ENCODE measurements at regions not wholly inside any gene's neighbourhood (a gene's known extent, or its start where the extent isn't known, plus 50 kb on each side); places are given as distances from the start of the nearest gene placed in this dataset.
A peak's percentile ranks its signal among the peaks of the same experiment; 100 is the strongest.

DNA sequence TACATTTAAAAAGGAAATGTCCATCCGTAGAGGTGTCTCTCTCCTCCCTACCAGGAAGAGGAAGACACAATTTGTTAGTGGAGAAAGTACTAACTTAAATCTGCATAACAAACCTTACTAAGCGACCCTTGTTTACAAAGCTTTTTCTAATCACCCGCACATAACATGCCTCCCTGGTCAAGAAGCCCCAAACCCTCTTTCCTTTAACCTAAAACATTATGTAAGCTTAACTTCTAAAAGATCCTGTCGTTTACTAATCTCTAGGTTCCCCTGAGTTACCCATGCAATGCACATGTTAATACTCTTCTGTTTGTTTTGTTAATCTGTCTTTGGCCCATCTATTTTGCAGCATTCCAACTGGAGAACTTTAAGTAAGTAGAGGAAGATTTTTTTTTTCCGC is 630.3 kb upstream of the NRXN1 start:
- Histone ChIP-seq H3K79me2 (ENCODE audit: low read length) (no peaks in the 10 kb centered on the region), H2AFZ (ENCODE audit: low read length) (no peak overlapping the region), H3K4me2 (ENCODE audit: low read depth, low read length, poor library complexity, severe bottlenecking) (no peak overlapping the region), H3K9ac (ENCODE audit: low read length) (no peak overlapping the region), H3K9me2 (replicated peaks; ENCODE audit: insufficient read depth, low read length) (no peaks in the 10 kb centered on the region), H3K27me3 (ENCODE audit: low read length) (no peaks in the 10 kb centered on the region), H3K4me3 (ENCODE audit: low read length) (no peak overlapping the region), H3K9me3 (ENCODE audit: low read length) (peaks cover 19% of the 10 kb centered on the region), H3K36me3 (ENCODE audit: insufficient read depth, low read length) (no peaks in the 10 kb centered on the region), H4K20me1 (ENCODE audit: insufficient read depth, low read depth, low read length) (no peaks in the 10 kb centered on the region), H3K4me1 (ENCODE audit: low read length) (no peaks in the 10 kb centered on the region), H3K27ac (ENCODE audit: low read length) (no peak overlapping the region)
- DNase-seq = no peak

DNA sequence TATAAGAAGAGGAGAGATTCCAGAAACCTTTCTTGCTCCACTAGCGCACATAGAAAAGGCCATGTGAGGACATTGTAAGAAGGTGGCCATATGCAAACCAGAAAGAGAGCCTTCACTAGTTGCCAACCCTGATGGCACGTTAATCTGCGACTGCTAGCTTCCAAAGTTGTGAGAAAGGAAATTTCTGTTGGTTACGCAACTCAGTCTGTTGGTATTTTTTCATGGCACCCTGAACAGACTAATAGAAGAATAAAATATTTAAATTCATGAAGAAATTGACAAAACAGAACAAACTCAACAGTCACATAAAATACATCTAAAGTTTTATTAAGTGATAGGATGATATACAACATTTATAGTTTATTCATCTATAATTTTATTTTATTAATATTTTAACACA is 625.9 kb upstream of the NRXN1 start:
- H2AFZ ChIP-seq (ENCODE audit: low read length) = no peak overlapping the region
- no peak overlapping the region for H3K9ac ChIP-seq (ENCODE audit: low read length)
- no peaks in the 10 kb centered on the region for H4K20me1 ChIP-seq (ENCODE audit: insufficient read depth, low read depth, low read length)
- no peak overlapping the region for H3K27ac ChIP-seq (ENCODE audit: low read length)
- no peaks in the 10 kb centered on the region for H3K4me1 ChIP-seq (ENCODE audit: low read length)
- no peak for DNase-seq
- H3K9me2 ChIP-seq (replicated peaks; ENCODE audit: insufficient read depth, low read length) = no peaks in the 10 kb centered on the region
- no peak overlapping the region for H3K4me2 ChIP-seq (ENCODE audit: low read depth, low read length, poor library complexity, severe bottlenecking)
- no peaks in the 10 kb centered on the region for H3K36me3 ChIP-seq (ENCODE audit: insufficient read depth, low read length)
- no peak overlapping the region for H3K4me3 ChIP-seq (ENCODE audit: low read length)
- no peaks in the 10 kb centered on the region for H3K27me3 ChIP-seq (ENCODE audit: low read length)
- no peaks in the 10 kb centered on the region for H3K79me2 ChIP-seq (ENCODE audit: low read length)
- H3K9me3 ChIP-seq (ENCODE audit: low read length) = peaks cover 16% of the 10 kb centered on the region

- Histone ChIP-seq H3K9me3 (ENCODE audit: low read length) (peaks cover 6% of the 10 kb centered on the region; the same call in 1 of the 2 replicates), H3K9ac (ENCODE audit: low read length) (no peak overlapping the region), H3K79me2 (ENCODE audit: low read length) (no peaks in the 10 kb centered on the region), H2AFZ (ENCODE audit: low read length) (no peak overlapping the region), H3K4me2 (ENCODE audit: low read depth, low read length, poor library complexity, severe bottlenecking) (no peak overlapping the region), H4K20me1 (ENCODE audit: insufficient read depth, low read depth, low read length) (no peaks in the 10 kb centered on the region), H3K27me3 (ENCODE audit: low read length) (no peaks in the 10 kb centered on the region), H3K4me3 (ENCODE audit: low read length) (0 out of 2 replicates have a peak overlapping the region, but pooled peaks have one; percentile 18), H3K9me2 (replicated peaks; ENCODE audit: insufficient read depth, low read length) (no peaks in the 10 kb centered on the region), H3K36me3 (ENCODE audit: insufficient read depth, low read length) (no peaks in the 10 kb centered on the region), H3K4me1 (ENCODE audit: low read length) (peaks cover 9% of the 10 kb centered on the region), H3K27ac (ENCODE audit: low read length) (no peak overlapping the region)
- no peak for DNase-seq
These were observed 618.8 kb upstream of the NRXN1 start for GRCh38 chr2:51650769-51651168.

- Histone ChIP-seq H3K4me1 (ENCODE audit: low read length) (peaks cover 9% of the 10 kb centered on the region), H3K9ac (ENCODE audit: low read length) (no peak overlapping the region), H3K79me2 (ENCODE audit: low read length) (no peaks in the 10 kb centered on the region), H2AFZ (ENCODE audit: low read length) (no peak overlapping the region), H3K27me3 (ENCODE audit: low read length) (no peaks in the 10 kb centered on the region), H3K9me3 (ENCODE audit: low read length) (peaks cover 3% of the 10 kb centered on the region; the same call in 1 of the 2 replicates), H3K27ac (ENCODE audit: low read length) (no peak overlapping the region), H3K4me2 (ENCODE audit: low read depth, low read length, poor library complexity, severe bottlenecking) (no peak overlapping the region), H4K20me1 (ENCODE audit: insufficient read depth, low read depth, low read length) (no peaks in the 10 kb centered on the region), H3K4me3 (ENCODE audit: low read length) (no peak overlapping the region), H3K9me2 (replicated peaks; ENCODE audit: insufficient read depth, low read length) (no peaks in the 10 kb centered on the region), H3K36me3 (ENCODE audit: insufficient read depth, low read length) (no peaks in the 10 kb centered on the region)
- no peak for DNase-seq
These were observed 617.4 kb upstream of the NRXN1 start for GRCh38 chr2:51649366-51649765.

GRCh38 chr2:51638811-51639210 is 606.9 kb upstream of the NRXN1 start:
- H3K9ac ChIP-seq (ENCODE audit: low read length) = no peak overlapping the region
- H3K4me3 ChIP-seq (ENCODE audit: low read length) = no peak overlapping the region
- no peak overlapping the region for H2AFZ ChIP-seq (ENCODE audit: low read length)
- H3K27me3 ChIP-seq (ENCODE audit: low read length) = no peaks in the 10 kb centered on the region
- no peak for DNase-seq
- no peak overlapping the region for H3K4me2 ChIP-seq (ENCODE audit: low read depth, low read length, poor library complexity, severe bottlenecking)
- peaks cover 4% of the 10 kb centered on the region; the same call in 1 of the 2 replicates for H3K9me3 ChIP-seq (ENCODE audit: low read length)
- no peak overlapping the region for H3K27ac ChIP-seq (ENCODE audit: low read length)
- no peaks in the 10 kb centered on the region for H3K9me2 ChIP-seq (replicated peaks; ENCODE audit: insufficient read depth, low read length)
- H3K79me2 ChIP-seq (ENCODE audit: low read length) = no peaks in the 10 kb centered on the region
- no peaks in the 10 kb centered on the region for H4K20me1 ChIP-seq (ENCODE audit: insufficient read depth, low read depth, low read length)
- H3K4me1 ChIP-seq (ENCODE audit: low read length) = no peaks in the 10 kb centered on the region
- no peaks in the 10 kb centered on the region for H3K36me3 ChIP-seq (ENCODE audit: insufficient read depth, low read length)

DNA sequence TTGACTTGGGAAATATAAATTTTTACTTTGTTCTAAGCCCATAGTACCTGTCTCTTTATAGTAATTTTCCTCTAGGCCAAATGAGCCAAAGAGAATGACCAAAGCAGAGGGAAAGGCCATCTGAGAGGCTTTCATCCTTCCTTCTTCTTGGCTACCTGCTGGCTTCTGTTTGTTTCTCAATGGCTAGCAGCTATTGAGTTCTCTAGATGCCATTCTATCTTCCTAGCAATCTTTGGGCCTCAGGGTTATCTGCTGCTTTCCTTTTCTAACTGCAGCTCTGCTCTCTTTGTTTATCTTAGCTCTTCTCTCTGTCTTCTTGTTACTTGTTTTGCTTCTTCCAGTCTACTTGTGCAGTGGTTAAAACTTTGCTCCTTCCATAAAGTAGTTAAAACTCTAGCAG is 601.1 kb upstream of the NRXN1 start:
- H3K9me2 ChIP-seq (replicated peaks; ENCODE audit: insufficient read depth, low read length) = no peaks in the 10 kb centered on the region
- no peak overlapping the region for H2AFZ ChIP-seq (ENCODE audit: low read length)
- H3K4me1 ChIP-seq (ENCODE audit: low read length) = no peaks in the 10 kb centered on the region
- H3K4me3 ChIP-seq (ENCODE audit: low read length) = no peak overlapping the region
- H3K27ac ChIP-seq (ENCODE audit: low read length) = no peak overlapping the region
- no peaks in the 10 kb centered on the region for H3K36me3 ChIP-seq (ENCODE audit: insufficient read depth, low read length)
- no peaks in the 10 kb centered on the region for H3K79me2 ChIP-seq (ENCODE audit: low read length)
- H4K20me1 ChIP-seq (ENCODE audit: insufficient read depth, low read depth, low read length) = no peaks in the 10 kb centered on the region
- no peak overlapping the region for H3K9ac ChIP-seq (ENCODE audit: low read length)
- DNase-seq = no peak
- H3K4me2 ChIP-seq (ENCODE audit: low read depth, low read length, poor library complexity, severe bottlenecking) = no peak overlapping the region
- H3K9me3 ChIP-seq (ENCODE audit: low read length) = peaks cover 4% of the 10 kb centered on the region; the same call in 1 of the 2 replicates
- no peaks in the 10 kb centered on the region for H3K27me3 ChIP-seq (ENCODE audit: low read length)

DNA sequence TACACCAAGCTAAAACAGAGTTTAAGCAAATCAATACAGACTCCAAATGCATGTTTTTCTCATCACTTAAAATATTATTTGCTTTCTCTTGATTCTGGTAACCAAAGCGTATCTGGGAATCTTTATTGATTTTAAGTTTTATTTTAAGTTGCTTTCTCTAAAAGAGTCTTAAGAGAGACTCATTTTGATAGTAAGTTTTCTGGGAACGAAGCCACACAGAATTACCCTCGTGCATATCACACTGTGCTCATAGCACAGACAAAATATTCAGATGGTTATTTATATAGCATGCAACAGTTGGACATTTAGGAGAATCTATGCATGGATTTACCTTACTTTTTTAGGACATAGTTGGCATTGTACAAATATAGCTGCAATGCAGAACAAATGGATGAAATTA is 597.5 kb upstream of the NRXN1 start:
- Histone ChIP-seq H3K79me2 (ENCODE audit: low read length) (no peaks in the 10 kb centered on the region), H2AFZ (ENCODE audit: low read length) (no peak overlapping the region), H3K9ac (ENCODE audit: low read length) (no peak overlapping the region), H3K9me3 (ENCODE audit: low read length) (no peaks in the 10 kb centered on the region; the same call in 1 of the 2 replicates), H3K4me1 (ENCODE audit: low read length) (no peaks in the 10 kb centered on the region), H3K36me3 (ENCODE audit: insufficient read depth, low read length) (no peaks in the 10 kb centered on the region), H3K27me3 (ENCODE audit: low read length) (no peaks in the 10 kb centered on the region), H4K20me1 (ENCODE audit: insufficient read depth, low read depth, low read length) (no peaks in the 10 kb centered on the region), H3K9me2 (replicated peaks; ENCODE audit: insufficient read depth, low read length) (no peaks in the 10 kb centered on the region), H3K27ac (ENCODE audit: low read length) (no peak overlapping the region), H3K4me2 (ENCODE audit: low read depth, low read length, poor library complexity, severe bottlenecking) (no peak overlapping the region), H3K4me3 (ENCODE audit: low read length) (no peak overlapping the region)
- no peak for DNase-seq

DNA sequence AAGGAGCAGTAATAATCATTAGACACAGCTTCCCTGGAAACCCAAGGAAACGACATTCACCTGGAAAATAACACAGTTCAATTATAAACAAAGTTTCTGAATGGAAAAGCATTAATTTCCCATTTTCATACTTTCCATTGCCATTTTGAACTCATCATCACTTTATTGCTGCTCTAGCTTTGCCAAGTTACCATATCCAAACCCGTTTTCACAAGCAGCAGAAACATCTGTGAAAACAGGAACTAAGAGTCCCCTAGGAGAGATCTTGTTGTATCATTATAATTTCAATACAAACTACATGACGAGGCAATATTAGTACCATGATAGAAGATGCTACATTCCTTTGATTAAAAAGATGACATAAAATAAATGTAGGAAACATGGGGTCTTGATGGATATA is 597.0 kb upstream of the NRXN1 start:
- Histone ChIP-seq H3K36me3 (ENCODE audit: insufficient read depth, low read length) (no peaks in the 10 kb centered on the region), H3K27me3 (ENCODE audit: low read length) (no peaks in the 10 kb centered on the region), H3K27ac (ENCODE audit: low read length) (no peak overlapping the region), H3K9me3 (ENCODE audit: low read length) (no peaks in the 10 kb centered on the region; the same call in 1 of the 2 replicates), H2AFZ (ENCODE audit: low read length) (no peak overlapping the region), H3K9ac (ENCODE audit: low read length) (no peak overlapping the region), H3K4me1 (ENCODE audit: low read length) (no peaks in the 10 kb centered on the region), H3K4me3 (ENCODE audit: low read length) (no peak overlapping the region), H3K9me2 (replicated peaks; ENCODE audit: insufficient read depth, low read length) (no peaks in the 10 kb centered on the region), H3K4me2 (ENCODE audit: low read depth, low read length, poor library complexity, severe bottlenecking) (no peak overlapping the region), H3K79me2 (ENCODE audit: low read length) (no peaks in the 10 kb centered on the region), H4K20me1 (ENCODE audit: insufficient read depth, low read depth, low read length) (no peaks in the 10 kb centered on the region)
- DNase-seq = no peak

GRCh38 chr2:51624995-51625394 is 593.1 kb upstream of the NRXN1 start:
- no peak overlapping the region for H3K9ac ChIP-seq (ENCODE audit: low read length)

More at GRCh38 chr2:51624995-51625394, 593.1 kb upstream of the NRXN1 start:
- Histone ChIP-seq H3K36me3 (ENCODE audit: insufficient read depth, low read length) (no peaks in the 10 kb centered on the region), H3K27me3 (ENCODE audit: low read length) (no peaks in the 10 kb centered on the region), H3K9me2 (replicated peaks; ENCODE audit: insufficient read depth, low read length) (no peaks in the 10 kb centered on the region), H3K4me1 (ENCODE audit: low read length) (no peaks in the 10 kb centered on the region), H3K79me2 (ENCODE audit: low read length) (no peaks in the 10 kb centered on the region), H2AFZ (ENCODE audit: low read length) (no peak overlapping the region), H3K4me2 (ENCODE audit: low read depth, low read length, poor library complexity, severe bottlenecking) (no peak overlapping the region), H3K9me3 (ENCODE audit: low read length) (no peaks in the 10 kb centered on the region; the same call in 1 of the 2 replicates), H3K27ac (ENCODE audit: low read length) (no peak overlapping the region), H3K4me3 (ENCODE audit: low read length) (no peak overlapping the region), H4K20me1 (ENCODE audit: insufficient read depth, low read depth, low read length) (no peaks in the 10 kb centered on the region)
- no peak for DNase-seq

Data from Karpas-422 (cell line).